Esophagus squamous epithelium (tissue), 5 donors: ENCODE measurements at regions not wholly inside any gene's neighbourhood (a gene's known extent, or its start where the extent isn't known, plus 50 kb on each side); places are given as distances from the start of the nearest gene placed in this dataset.

Experiments
- DNase-seq: peaks from one replicate; lab custom pipeline; 2025; lab: John Stamatoyannopoulos, UW
- H3K27ac ChIP-seq, 4 donors: fragments of 200-600 bp; sonication (generic); one replicate each; pipeline ENCODE4 v1.5.1; 2016 to 2019; ENCODE audit warnings: mild to moderate bottlenecking in 1 of 4
- H3K27me3 ChIP-seq, 4 donors: fragments of 200-600 bp; sonication (generic); 1 replicate in 3 of 4; 2 replicates in 1 of 4; pipeline versions ENCODE4 v1.5.1 to v1.6.0; 2017 to 2021; ENCODE audit warnings: antibody characterized with exemption in 1 of 4
- H3K36me3 ChIP-seq, 3 donors: fragments of 200-600 bp; sonication (generic); one replicate each; pipeline ENCODE4 v1.5.1; 2016 to 2019
- H3K4me1 ChIP-seq, 3 donors: fragments of 200-600 bp; sonication (generic); one replicate each; pipeline ENCODE4 v1.5.1; 2017 to 2019
- H3K4me3 ChIP-seq, 4 donors: fragments of 200-600 bp; sonication (generic); 1 replicate in 3 of 4; 2 replicates in 1 of 4; pipeline ENCODE4 v1.5.1; 2016 to 2019; ENCODE audit warnings: mild to moderate bottlenecking in 2 of 4, moderate library complexity in 1 of 4
- H3K9me3 ChIP-seq, 3 donors: fragments of 200-600 bp; sonication (generic); one replicate each; pipeline ENCODE4 v1.5.1; 2016 to 2019
- CTCF ChIP-seq, 6 experiments: fragments of 450-650 bp in 4 of 6; fragments of 200-600 bp in 2 of 6; sonication (generic) in 2 of 6; IDR thresholded peaks; one replicate each; pipeline ENCODE4 v1.5.1; 2016 to 2019; ENCODE audit warnings: antibody characterized with exemption in 6 of 6, mild to moderate bottlenecking in 4 of 6, moderate library complexity in 4 of 6
- POLR2A ChIP-seq, 4 donors: fragments of 450-650 bp; IDR thresholded peaks; one replicate each; pipeline ENCODE4 v1.6.1; 2017; ENCODE audit warnings: antibody characterized with exemption in 4 of 4, mild to moderate bottlenecking in 4 of 4, moderate library complexity in 3 of 4
- WGBS, 2 donors: methylation state at CpG; one replicate each; pipeline ENCODE4 v1.1.5; 2018; 5-methylcytosine and 5-hydroxymethylcytosine counted together
- intact Hi-C: fragments of 100-400 bp; cut with DNase I; formaldehyde crosslinking; loops from one replicate; pipeline ENCODE4 v1.15.0; 2022
- donor health status: DM: yes; HTN: yes; CAD: no.

DNA sequence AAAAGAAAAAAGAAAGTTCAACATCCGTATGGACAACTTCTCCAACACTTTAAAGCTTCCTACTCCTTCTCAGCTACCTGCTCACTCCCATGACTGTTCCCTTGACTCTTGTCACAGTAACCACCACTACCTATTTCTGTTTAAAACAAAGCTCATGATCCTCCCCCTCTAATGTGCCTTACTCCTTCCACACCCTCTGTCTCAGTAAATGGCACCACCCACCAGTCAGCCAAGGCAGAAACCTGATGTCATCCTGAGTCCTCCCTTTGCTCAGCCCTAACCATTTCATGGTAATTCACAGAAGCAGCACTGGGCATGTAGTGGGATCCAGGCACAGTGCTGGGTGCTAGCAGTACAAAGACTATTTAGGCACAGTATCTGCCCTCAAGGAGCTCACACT, 63.0 kb upstream of the PPM1J start:
- no peak for DNase-seq
- intact Hi-C loops, result no loop called here
- no peaks in the 10 kb centered on the region for H3K27me3 ChIP-seq
- H3K4me1 ChIP-seq, result no peaks in the 10 kb centered on the region
- 57 to 65% methylated on average over 1 of the region's 1 CpG for WGBS, 2 donors
- no peak overlapping the region for H3K27ac ChIP-seq
- H3K36me3 ChIP-seq, result no peaks in the 10 kb centered on the region
- H3K9me3 ChIP-seq, result no peaks in the 10 kb centered on the region
- no peak overlapping the region for H3K4me3 ChIP-seq
- TF ChIP-seq CTCF (IDR thresholded peaks at IDR 0.05) (no peak), POLR2A (IDR thresholded peaks at IDR 0.05) (no peak)

DNA sequence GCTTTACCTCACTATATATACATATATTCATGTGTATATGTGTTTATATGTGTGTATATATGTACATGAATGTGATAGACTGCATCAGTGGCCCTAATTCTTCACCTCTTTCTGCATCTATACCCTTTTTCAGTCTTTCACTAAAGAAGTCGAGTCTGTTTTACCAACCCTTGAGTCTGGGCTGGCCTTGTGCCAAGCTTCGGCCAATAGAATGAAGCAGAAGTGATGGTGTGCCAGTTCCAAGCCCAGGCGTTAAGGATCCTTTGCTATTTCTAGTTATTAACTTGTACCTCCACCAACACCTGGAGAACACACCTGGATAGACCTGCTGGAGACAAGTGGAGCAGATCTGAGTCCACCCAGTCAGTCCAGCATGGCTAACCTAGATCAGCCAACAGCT, 61.6 kb upstream of the PPM1J start:
- Histone ChIP-seq H3K4me3 (no peak overlapping the region), H3K27me3 (no peaks in the 10 kb centered on the region), H3K4me1 (no peaks in the 10 kb centered on the region), H3K36me3 (no peaks in the 10 kb centered on the region), H3K27ac (no peak overlapping the region), H3K9me3 (no peaks in the 10 kb centered on the region)
- WGBS, 2 donors, result 49 to 68% methylated on average over 3 of the region's 3 CpGs
- no peak for DNase-seq
- TF ChIP-seq CTCF (IDR thresholded peaks at IDR 0.05), result no peak
- no peak for TF ChIP-seq POLR2A (IDR thresholded peaks at IDR 0.05)
- intact Hi-C loops, result no loop called here

- H3K27ac ChIP-seq, result no peak overlapping the region
- H3K4me3 ChIP-seq, result no peak overlapping the region
- no peak for DNase-seq
- TF ChIP-seq POLR2A (IDR thresholded peaks at IDR 0.05) (no peak), CTCF (IDR thresholded peaks at IDR 0.05) (no peak)
- H3K36me3 ChIP-seq, result no peaks in the 10 kb centered on the region
- no peaks in the 10 kb centered on the region for H3K27me3 ChIP-seq
- WGBS, 2 donors, result 54 to 68% methylated on average over 4 of the region's 4 CpGs
- H3K4me1 ChIP-seq, result no peaks in the 10 kb centered on the region
- intact Hi-C loops, result no loop called here
- H3K9me3 ChIP-seq, result no peaks in the 10 kb centered on the region
These were observed 57.6 kb upstream of the PPM1J start for GRCh38 chr1:112772781-112773180.

DNA sequence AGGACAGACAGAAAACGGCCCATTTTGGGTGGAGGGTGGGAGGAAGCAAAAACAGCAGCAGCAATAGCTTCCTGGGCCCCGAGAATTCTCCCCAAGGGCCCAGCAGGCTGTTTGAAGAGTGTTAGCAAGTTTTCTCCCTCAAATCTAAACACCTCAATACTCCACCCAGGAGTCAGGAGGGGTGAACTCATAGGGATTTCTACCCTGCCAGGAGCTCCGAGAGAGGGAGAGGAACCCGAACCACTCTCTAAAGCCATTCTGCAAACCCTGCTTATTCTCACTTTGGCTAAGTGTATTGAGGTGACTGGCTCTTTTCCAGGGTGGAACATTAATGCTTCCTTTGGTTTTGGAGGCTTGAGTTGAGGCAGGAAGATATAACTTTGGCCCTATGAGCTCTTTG, 55.6 kb upstream of the PPM1J start:
- intact Hi-C loops, result no loop called here
- no peak for DNase-seq

DNA sequence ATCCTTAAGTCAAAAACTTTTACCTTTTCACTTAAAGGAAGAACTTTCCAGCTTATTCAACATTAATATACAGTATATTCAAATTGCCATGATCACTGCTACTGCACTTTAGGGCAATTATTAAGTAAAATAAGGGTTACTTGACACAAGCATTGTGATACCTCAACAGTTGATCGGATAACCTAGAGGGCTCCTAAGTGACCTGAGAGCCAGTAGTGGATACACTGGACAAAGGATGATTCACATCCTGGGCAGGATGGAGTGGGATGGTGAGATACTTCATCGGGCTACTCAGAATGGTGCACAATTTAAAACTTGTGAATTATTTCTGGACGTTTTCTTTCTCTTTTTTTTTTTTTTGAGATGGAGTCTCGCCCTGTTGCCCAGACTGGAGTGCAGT, 54.5 kb upstream of the PPM1J start:
- no peaks in the 10 kb centered on the region for H3K9me3 ChIP-seq
- WGBS, 2 donors, result 68 to 72% methylated on average over 4 of the region's 4 CpGs
- intact Hi-C loops, result no loop called here

More for the DNA sequence above, 55.6 kb upstream of the PPM1J start:
- H3K4me1 ChIP-seq, result no peaks in the 10 kb centered on the region
- no peak for TF ChIP-seq CTCF (IDR thresholded peaks at IDR 0.05)
- no peak for TF ChIP-seq POLR2A (IDR thresholded peaks at IDR 0.05)
- H3K27me3 ChIP-seq, result no peaks in the 10 kb centered on the region
- H3K27ac ChIP-seq, result no peak overlapping the region
- no peaks in the 10 kb centered on the region for H3K9me3 ChIP-seq
- no peak overlapping the region for H3K4me3 ChIP-seq
- 53 to 56% methylated on average over 4 of the region's 4 CpGs for WGBS, 2 donors
- H3K36me3 ChIP-seq, result no peaks in the 10 kb centered on the region

More for the DNA sequence above, 54.5 kb upstream of the PPM1J start:
- no peak for DNase-seq
- TF ChIP-seq POLR2A (IDR thresholded peaks at IDR 0.05) (no peak), CTCF (IDR thresholded peaks at IDR 0.05) (no peak)
- Histone ChIP-seq H3K27me3 (no peaks in the 10 kb centered on the region), H3K4me1 (no peaks in the 10 kb centered on the region), H3K4me3 (no peak overlapping the region), H3K27ac (no peak overlapping the region), H3K36me3 (no peaks in the 10 kb centered on the region)
